ENCODE measurements at regions not wholly inside any gene's neighbourhood (a gene's known extent, or its start where the extent isn't known, plus 50 kb on each side); places are given as distances from the start of the nearest gene placed in this dataset.

DNA sequence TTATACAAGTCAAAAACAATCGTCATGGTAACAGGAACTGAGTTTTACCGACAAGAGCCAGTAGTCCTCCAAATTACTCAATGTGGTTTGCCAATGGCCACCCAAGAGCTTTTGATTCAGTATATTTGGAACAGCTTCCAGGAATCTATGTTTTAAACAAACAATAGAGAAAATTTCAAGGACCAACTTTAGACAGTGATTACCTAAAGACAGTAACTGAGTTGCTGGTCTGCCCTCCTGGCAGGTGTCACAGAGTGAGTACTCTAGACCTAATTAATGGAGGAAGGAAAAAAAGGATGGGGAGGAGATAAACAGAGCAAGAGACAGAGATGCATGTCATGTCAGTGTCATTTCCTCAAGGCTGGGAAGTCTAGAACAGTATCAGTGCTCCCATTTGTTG lies 361.3 kb upstream of the BTBD3 start:
- no peak overlapping the region for H3K4me2 ChIP-seq (ENCODE audit: insufficient read depth in 1 of 2, low read depth in 2 of 2, low read length in 2 of 2)
- DNase-seq (ENCODE audit: low read depth in 1 of 2, low spot score in 2 of 2) (no peak), FAIRE-seq (no peak)
- no peak overlapping the region for H2BK15ac ChIP-seq (ENCODE audit: low read length)
- POLR2A ChIA-PET (ENCODE audit: partially characterized antibody) = no interaction called here
- H3K18ac ChIP-seq (ENCODE audit: extremely low read depth, low read length) = no peak overlapping the region
- H3K56ac ChIP-seq (replicated peaks; ENCODE audit: insufficient read length, low read depth, low read length) = no peak overlapping the region
- H3K27me3 ChIP-seq (replicated peaks in 1 of 4; ENCODE audit: control insufficient read depth in 3 of 4, extremely low read depth in 1 of 4, insufficient read depth in 3 of 4, low read length in 3 of 4) = no peaks in the 10 kb centered on the region
- H3K79me2 ChIP-seq (ENCODE audit: control insufficient read depth in 1 of 2, insufficient read depth in 2 of 2, low read length in 2 of 2) = no peaks in the 10 kb centered on the region
- no peak overlapping the region for H3K14ac ChIP-seq (ENCODE audit: insufficient read length)
- TF ChIP-seq HDAC6 (IDR thresholded peaks at IDR 0.05; ENCODE audit: low read depth, low read length) (no peak), SP2 (IDR thresholded peaks at IDR 0.05; ENCODE audit: low read length) (no peak), EGR1 (IDR thresholded peaks at IDR 0.05; ENCODE audit: borderline replicate concordance, low read depth, low read length) (no peak), FOSL1 (IDR thresholded peaks at IDR 0.05; ENCODE audit: insufficient read depth, low read depth, low read length) (no peak), JUND (IDR thresholded peaks at IDR 0.05; ENCODE audit: low read length) (no peak), CTBP2 (IDR thresholded peaks at IDR 0.05; ENCODE audit: borderline replicate concordance, insufficient read depth, insufficient read length, low read length) (no peak), RAD21 (IDR thresholded peaks at IDR 0.05 in 1 of 2, conservative IDR thresholded peaks at IDR 0.05 in 1 of 2; ENCODE audit: low read depth in 2 of 2, low read length in 2 of 2) (no peak), NRF1 (IDR thresholded peaks at IDR 0.05; ENCODE audit: low read depth, low read length) (no peak), CHD1 (IDR thresholded peaks at IDR 0.05; ENCODE audit: low read depth, low read length) (no peak)
- H3K36me3 ChIP-seq (ENCODE audit: control insufficient read depth in 2 of 4, insufficient read depth in 4 of 4, low read length in 3 of 4) = no peaks in the 10 kb centered on the region
- no peaks in the 10 kb centered on the region for H3K4me1 ChIP-seq (replicated peaks in 1 of 4; ENCODE audit: control insufficient read depth in 3 of 4, insufficient read depth in 4 of 4, low read length in 3 of 4)
- no peak overlapping the region for H3K23ac ChIP-seq (ENCODE audit: insufficient read length)
- H2BK12ac ChIP-seq (ENCODE audit: low read depth, low read length) = no peak overlapping the region
- no peak overlapping the region for H2AFZ ChIP-seq (ENCODE audit: low read length)
- H4K8ac ChIP-seq (ENCODE audit: extremely low read depth, insufficient read depth, low read length) = no peak overlapping the region
- no peak overlapping the region for H3K27ac ChIP-seq (ENCODE audit: low read depth, low read length)
- no peaks in the 10 kb centered on the region for H3K79me1 ChIP-seq (ENCODE audit: low read depth, low read length)
- H4K91ac ChIP-seq (replicated peaks; ENCODE audit: insufficient read length, low read length) = no peak overlapping the region
- no peak overlapping the region for H2BK5ac ChIP-seq (ENCODE audit: low read depth, low read length)
- H3K23me2 ChIP-seq (ENCODE audit: low read depth, low read length) = no peaks in the 10 kb centered on the region
- no peak overlapping the region for H3K9ac ChIP-seq (replicated peaks in 1 of 4; ENCODE audit: extremely low read depth in 1 of 4, low read depth in 3 of 4, low read length in 3 of 4)
- H4K5ac ChIP-seq (ENCODE audit: insufficient read length, low read depth, low read length) = no peak overlapping the region
- no peak overlapping the region for H3K4ac ChIP-seq (replicated peaks; ENCODE audit: insufficient read length, low read depth, low read length)
- H2BK20ac ChIP-seq (ENCODE audit: low read length) = no peak overlapping the region
- CTCF ChIA-PET (ENCODE audit: partially characterized antibody) = interaction anchor here (0.7 kb wide), 1 partner anchor 1574 kb away, joined by 3 read pairs; no protein-coding TSS in a partner anchor
- H3K4me3 ChIP-seq (ENCODE audit: extremely low read depth in 1 of 4, insufficient read depth in 2 of 4, low read depth in 3 of 4, low read length in 4 of 4) = no peak overlapping the region
- no peaks in the 10 kb centered on the region for H4K20me1 ChIP-seq (replicated peaks in 1 of 2; ENCODE audit: control insufficient read depth in 1 of 2, insufficient read depth in 2 of 2, low read length in 2 of 2)
- no peak overlapping the region for H2BK120ac ChIP-seq (replicated peaks; ENCODE audit: low read depth, low read length)
- 90% methylated on average over 2 of the region's 2 CpGs; no CpG with 5 or more reads in 1 of the 2 experiments for WGBS, 2 experiments (ENCODE audit: extremely low coverage in 1 of 2, insufficient coverage in 1 of 2, insufficient read length in 1 of 2, insufficient replicate concordance in 2 of 2, low coverage in 1 of 2, low lambda C conversion rate in 2 of 2, missing lambda C conversion rate in 1 of 2)
- no peak overlapping the region for H2AK5ac ChIP-seq (ENCODE audit: low read depth, low read length)
- no peaks in the 10 kb centered on the region for H3K9me3 ChIP-seq (ENCODE audit: insufficient read depth in 2 of 2, low read depth in 1 of 2, low read length in 1 of 2)

All from H1 (cell line).